GM12874 (cell line): ENCODE measurements at regions not wholly inside any gene's neighbourhood (a gene's known extent, or its start where the extent isn't known, plus 50 kb on each side); places are given as distances from the start of the nearest gene placed in this dataset.

Experiments used
- CTCF ChIP-seq: IDR thresholded peaks from 2 replicates; pipeline ENCODE4 v1.5.1; 2011; ENCODE audit warnings: low read depth, mild to moderate bottlenecking, control low read depth, low read length, moderate library complexity; ENCODE audit not compliant: insufficient read depth

GRCh38 chr4:72857216-72857615 is 212.3 kb downstream of the COX18 start:
- no peak for TF ChIP-seq CTCF

DNA sequence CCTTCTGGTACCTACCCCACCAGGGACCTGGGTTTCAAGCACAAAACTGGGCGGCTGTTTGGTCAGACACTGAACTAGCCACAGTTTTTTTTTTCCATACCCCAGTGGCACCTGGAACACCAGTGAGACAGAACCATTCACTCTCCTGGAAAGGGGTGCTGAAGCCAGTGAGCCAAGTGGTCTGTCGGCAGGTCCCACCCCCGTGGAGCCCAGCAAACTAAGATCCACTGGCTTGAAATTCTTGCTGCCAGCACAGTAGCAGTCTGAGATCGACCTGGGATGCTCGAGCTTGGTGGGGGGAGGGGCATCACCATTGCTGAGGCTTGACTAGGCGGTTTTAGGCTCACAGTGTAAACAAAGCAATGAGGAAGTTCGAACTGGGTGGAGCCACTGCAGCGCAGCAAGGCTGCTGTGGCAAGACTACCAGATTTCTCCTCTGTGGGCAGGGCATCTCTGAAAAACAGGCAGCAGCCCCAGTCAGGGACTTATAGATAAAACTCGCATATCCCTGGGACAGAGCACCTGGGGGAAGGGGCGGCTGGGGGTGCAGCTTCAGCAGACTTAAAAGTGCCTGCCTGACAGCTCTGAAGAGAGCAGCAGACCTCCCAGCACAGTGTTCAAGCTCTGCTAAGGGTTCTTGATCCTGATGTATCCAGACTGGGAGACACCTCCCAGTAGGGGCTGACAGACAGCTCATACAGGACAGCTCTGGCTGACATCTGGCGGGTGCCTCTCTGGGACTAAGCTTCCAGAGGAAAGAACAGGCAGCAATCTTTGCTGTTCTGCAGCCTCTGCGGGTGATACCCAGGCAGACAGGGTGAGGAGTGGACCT is 223.0 kb downstream of the COX18 start:
- no peak for TF ChIP-seq CTCF

DNA sequence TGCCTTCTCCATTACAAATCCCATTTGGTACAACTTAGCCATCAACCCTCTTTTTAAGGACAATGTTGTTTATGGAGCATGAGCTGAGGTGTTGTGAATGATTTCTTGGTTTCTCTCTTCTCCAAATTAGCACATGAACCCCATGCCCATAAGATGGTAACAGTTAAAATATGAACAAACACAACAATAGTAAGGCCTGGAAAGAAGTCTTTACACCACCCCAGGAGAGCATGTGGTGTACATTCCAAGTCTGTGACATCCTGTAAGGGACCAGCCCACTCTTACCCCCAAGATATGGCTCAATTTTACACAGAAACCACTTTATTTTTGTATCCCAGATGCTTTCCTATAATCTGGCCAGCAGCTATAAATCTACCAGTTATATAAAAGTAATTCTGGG is 226.1 kb downstream of the COX18 start:
- TF ChIP-seq CTCF: no peak

- no peak for TF ChIP-seq CTCF
These were observed 227.2 kb downstream of the COX18 start for GRCh38 chr4:72842323-72842722.

DNA sequence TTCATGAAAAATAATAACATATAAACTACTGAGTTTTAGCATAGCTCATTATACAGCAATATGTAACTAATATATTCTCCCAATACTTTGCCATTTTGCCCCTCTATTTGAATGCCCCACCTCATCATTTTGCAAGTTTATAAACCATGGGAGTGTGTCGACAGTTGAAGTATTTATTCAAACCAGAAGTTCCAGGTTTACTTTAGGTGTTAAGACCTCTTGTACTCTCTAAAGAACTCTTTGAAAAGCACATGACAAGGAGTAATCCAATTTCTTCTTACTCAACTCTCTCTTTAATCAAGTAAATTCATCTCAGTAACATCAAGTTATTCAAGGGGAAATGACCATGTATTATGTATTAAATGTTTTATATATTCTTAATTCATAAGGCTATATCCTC is 240.7 kb downstream of the COX18 start:
- TF ChIP-seq CTCF: no peak

DNA sequence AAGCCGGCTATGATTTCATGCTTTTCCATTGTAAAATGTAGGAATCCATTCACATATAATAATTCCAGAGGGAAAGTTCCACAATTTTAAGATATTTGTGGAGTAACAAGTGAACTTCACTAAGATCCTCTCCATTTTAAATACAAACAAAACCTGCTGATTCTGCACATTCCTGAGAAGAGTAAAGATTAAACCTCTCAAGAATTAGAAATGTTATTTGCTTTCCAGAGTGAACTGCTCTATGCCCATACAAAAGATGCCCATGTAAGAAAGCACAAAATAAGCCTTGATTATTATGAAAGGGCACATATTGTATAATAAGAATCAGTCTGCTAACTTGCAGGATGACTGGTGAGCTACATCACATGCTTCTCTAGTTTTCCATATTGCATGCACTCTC is 241.5 kb downstream of the COX18 start:
- no peak for TF ChIP-seq CTCF

GRCh38 chr4:72820107-72820506 is 249.4 kb downstream of the COX18 start:
- no peak for TF ChIP-seq CTCF
